Smooth muscle cell (in vitro differentiated cells): ENCODE measurements at regions not wholly inside any gene's neighbourhood (a gene's known extent, or its start where the extent isn't known, plus 50 kb on each side); places are given as distances from the start of the nearest gene placed in this dataset.

ENCODE experiments used
- DNase-seq: peaks from one replicate; lab custom pipeline; 2025; ENCODE audit not compliant: unreplicated experiment; lab: John Stamatoyannopoulos, UW
- H2AFZ ChIP-seq: fragments of 200-600 bp; sonication (generic); 2 replicates; pipeline ENCODE4 v1.6.0; 2016; ENCODE audit warnings: antibody characterized with exemption, low read depth, mild to moderate bottlenecking
- H3F3A ChIP-seq: fragments of 200-600 bp; sonication (generic); 2 replicates; pipeline ENCODE4 v1.6.0; 2017; ENCODE audit warnings: antibody characterized with exemption, low read depth
- H3K27ac ChIP-seq: fragments of 200-600 bp; sonication (generic); 2 replicates; pipeline ENCODE4 v1.5.1; 2016; ENCODE audit warnings: low read depth, mild to moderate bottlenecking
- H3K27me3 ChIP-seq: fragments of 200-600 bp; sonication (generic); 2 replicates; pipeline ENCODE4 v1.6.1; 2016; ENCODE audit warnings: low read depth, mild to moderate bottlenecking
- H3K36me3 ChIP-seq: fragments of 200-600 bp; sonication (generic); 2 replicates; pipeline ENCODE4 v1.5.1; 2016; ENCODE audit warnings: low read depth
- H3K4me1 ChIP-seq: fragments of 200-600 bp; sonication (generic); 2 replicates; pipeline ENCODE4 v1.5.1; 2016; ENCODE audit warnings: low read depth
- H3K4me2 ChIP-seq: fragments of 200-600 bp; sonication (generic); 2 replicates; pipeline ENCODE4 v1.6.0; 2016; ENCODE audit warnings: mild to moderate bottlenecking
- H3K4me3 ChIP-seq: fragments of 200-600 bp; sonication (generic); 2 replicates; pipeline ENCODE4 v1.5.1; 2016; ENCODE audit warnings: mild to moderate bottlenecking
- H3K79me2 ChIP-seq: fragments of 200-600 bp; sonication (generic); 2 replicates; pipeline ENCODE4 v1.6.0; 2016; ENCODE audit warnings: low read depth, mild to moderate bottlenecking
- H3K9ac ChIP-seq: fragments of 200-600 bp; sonication (generic); 2 replicates; pipeline ENCODE4 v1.6.0; 2016; ENCODE audit warnings: low read depth
- H3K9me3 ChIP-seq: fragments of 200-600 bp; sonication (generic); replicated peaks from 2 replicates; pipeline ENCODE4 v1.5.1; 2016; ENCODE audit warnings: low read depth
- H4K20me1 ChIP-seq: fragments of 200-600 bp; sonication (generic); 2 replicates; pipeline ENCODE4 v1.6.0; 2016; ENCODE audit warnings: low read depth
- WGBS: methylation state at CpG from one replicate; pipeline ENCODE4 v1.1.7; 2016; ENCODE audit warnings: low lambda C conversion rate; 5-methylcytosine and 5-hydroxymethylcytosine counted together
- TF ChIP-seq, protein P1 (sequence below): fragments of 200-600 bp; sonication (generic); IDR thresholded peaks from 2 replicates; pipeline ENCODE4 v1.5.1; 2017; ENCODE audit warnings: borderline replicate concordance, mild to moderate bottlenecking, antibody characterized with exemption; ENCODE audit not compliant: insufficient read depth, poor library complexity, severe bottlenecking

DNA sequence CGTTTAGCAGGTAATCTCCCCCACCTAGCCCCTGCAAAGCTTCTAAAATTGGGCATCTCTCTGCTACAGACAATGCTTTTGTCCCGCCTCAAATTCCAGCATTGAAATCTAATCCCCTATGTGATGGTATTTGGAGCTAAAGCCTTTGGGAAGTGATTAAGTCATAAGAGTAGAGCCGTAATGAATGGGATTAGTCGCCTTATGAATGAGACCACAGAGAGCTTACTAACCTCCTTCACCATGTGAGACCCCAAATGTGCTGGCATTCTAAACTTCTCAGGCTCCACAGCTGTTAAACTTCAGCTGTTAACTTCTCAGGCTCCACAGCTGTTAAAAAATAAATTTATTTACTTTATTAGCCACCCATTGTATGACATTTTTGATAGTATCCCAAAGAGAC, 374.2 kb upstream of the BCHE start:
- TF ChIP-seq, protein P1, sequence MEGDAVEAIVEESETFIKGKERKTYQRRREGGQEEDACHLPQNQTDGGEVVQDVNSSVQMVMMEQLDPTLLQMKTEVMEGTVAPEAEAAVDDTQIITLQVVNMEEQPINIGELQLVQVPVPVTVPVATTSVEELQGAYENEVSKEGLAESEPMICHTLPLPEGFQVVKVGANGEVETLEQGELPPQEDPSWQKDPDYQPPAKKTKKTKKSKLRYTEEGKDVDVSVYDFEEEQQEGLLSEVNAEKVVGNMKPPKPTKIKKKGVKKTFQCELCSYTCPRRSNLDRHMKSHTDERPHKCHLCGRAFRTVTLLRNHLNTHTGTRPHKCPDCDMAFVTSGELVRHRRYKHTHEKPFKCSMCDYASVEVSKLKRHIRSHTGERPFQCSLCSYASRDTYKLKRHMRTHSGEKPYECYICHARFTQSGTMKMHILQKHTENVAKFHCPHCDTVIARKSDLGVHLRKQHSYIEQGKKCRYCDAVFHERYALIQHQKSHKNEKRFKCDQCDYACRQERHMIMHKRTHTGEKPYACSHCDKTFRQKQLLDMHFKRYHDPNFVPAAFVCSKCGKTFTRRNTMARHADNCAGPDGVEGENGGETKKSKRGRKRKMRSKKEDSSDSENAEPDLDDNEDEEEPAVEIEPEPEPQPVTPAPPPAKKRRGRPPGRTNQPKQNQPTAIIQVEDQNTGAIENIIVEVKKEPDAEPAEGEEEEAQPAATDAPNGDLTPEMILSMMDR = no peak
- 62% methylated on average over 4 of the region's 4 CpGs for WGBS
- Histone ChIP-seq H3K36me3 (no peaks in the 10 kb centered on the region), H3K27ac (no peak overlapping the region), H3K4me1 (peaks cover 12% of the 10 kb centered on the region), H2AFZ (no peak overlapping the region), H3K4me2 (no peak overlapping the region), H3K79me2 (no peaks in the 10 kb centered on the region), H3K9me3 (no peaks in the 10 kb centered on the region), H3K27me3 (no peaks in the 10 kb centered on the region), H4K20me1 (no peaks in the 10 kb centered on the region), H3F3A (no peaks in the 10 kb centered on the region), H3K4me3 (no peak overlapping the region), H3K9ac (no peak overlapping the region)
- no peak for DNase-seq

DNA sequence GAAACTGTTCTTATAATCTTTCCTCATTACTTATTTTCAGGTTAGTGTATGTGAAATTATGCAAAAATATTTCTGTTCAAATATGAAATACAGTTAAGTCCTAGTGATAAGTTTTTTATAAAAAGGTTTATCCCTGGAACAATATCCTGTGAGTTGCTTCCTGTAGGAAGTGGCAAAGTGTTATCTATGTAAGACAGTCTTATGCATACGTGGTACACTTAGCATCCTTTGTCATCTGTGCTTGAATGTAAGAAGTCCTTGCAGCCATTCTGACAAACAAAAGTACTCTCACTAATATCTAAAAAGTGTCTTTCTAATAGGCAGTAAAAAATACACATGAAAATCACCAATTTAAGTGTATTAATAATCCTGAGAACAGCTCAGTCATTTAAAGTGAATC, 372.5 kb upstream of the BCHE start:
- no peak overlapping the region for H3K4me2 ChIP-seq
- no peaks in the 10 kb centered on the region for H3K27me3 ChIP-seq
- H3K36me3 ChIP-seq = no peaks in the 10 kb centered on the region
- TF ChIP-seq, protein P1 = no peak
- H3K9me3 ChIP-seq = no peaks in the 10 kb centered on the region
- no peak overlapping the region for H3K9ac ChIP-seq
- DNase-seq = no peak
- H3F3A ChIP-seq = no peaks in the 10 kb centered on the region
- no peak overlapping the region for H3K27ac ChIP-seq
- 61% methylated on average over 1 of the region's 1 CpG for WGBS
- peaks cover 12% of the 10 kb centered on the region for H3K4me1 ChIP-seq
- H3K79me2 ChIP-seq = no peaks in the 10 kb centered on the region
- H4K20me1 ChIP-seq = no peaks in the 10 kb centered on the region
- no peak overlapping the region for H3K4me3 ChIP-seq
- H2AFZ ChIP-seq = no peak overlapping the region

DNA sequence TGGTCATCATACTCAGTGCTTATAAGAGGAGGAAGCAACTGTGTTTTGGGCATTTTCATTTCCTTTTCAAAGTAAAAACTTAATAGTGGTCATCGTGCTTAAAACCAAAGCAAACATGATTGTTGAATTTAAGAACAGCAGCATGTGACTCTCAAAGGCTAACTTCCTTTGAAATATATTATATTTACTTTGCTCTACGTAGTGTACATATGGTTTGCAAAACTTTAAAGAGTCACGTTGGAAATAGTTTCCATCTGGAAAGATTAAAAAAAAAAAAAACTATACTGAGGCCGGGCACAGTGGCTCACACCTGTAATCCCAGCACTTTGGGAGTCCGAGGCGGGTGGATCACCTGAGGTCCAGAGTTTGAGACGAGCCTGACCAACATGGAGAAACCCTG, 367.9 kb upstream of the BCHE start:
- H3K27me3 ChIP-seq = no peaks in the 10 kb centered on the region
- H3K9me3 ChIP-seq = no peaks in the 10 kb centered on the region
- no peaks in the 10 kb centered on the region for H3K79me2 ChIP-seq
- H3K27ac ChIP-seq = no peak overlapping the region
- no peaks in the 10 kb centered on the region for H3K4me1 ChIP-seq
- H3K36me3 ChIP-seq = no peaks in the 10 kb centered on the region
- no peaks in the 10 kb centered on the region for H4K20me1 ChIP-seq
- WGBS = 74% methylated on average over 7 of the region's 7 CpGs
- no peak overlapping the region for H3K4me2 ChIP-seq
- H3F3A ChIP-seq = no peaks in the 10 kb centered on the region
- H3K4me3 ChIP-seq = no peak overlapping the region
- TF ChIP-seq, protein P1 = no peak
- no peak for DNase-seq
- no peak overlapping the region for H3K9ac ChIP-seq
- no peak overlapping the region for H2AFZ ChIP-seq

DNA sequence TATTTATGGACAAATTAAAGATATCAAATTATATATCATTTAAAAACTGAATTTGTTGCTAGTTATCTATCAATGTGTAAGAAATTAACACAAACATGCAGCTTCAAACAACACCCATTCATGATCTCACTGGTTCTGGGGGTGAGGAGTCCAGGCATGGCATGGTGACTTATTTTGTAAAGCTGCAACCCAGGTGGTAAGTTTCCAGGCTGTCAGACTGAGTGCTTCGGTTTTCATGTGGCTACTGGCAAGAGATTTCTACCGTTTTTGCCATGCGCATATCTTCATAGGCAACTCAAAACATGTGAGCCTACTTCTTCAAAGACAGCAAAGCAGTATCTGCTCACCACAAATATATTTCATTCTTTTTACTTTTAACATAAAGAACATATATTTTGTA, 364.3 kb upstream of the BCHE start:
- no peaks in the 10 kb centered on the region for H3K9me3 ChIP-seq
- no peak overlapping the region for H3K9ac ChIP-seq
- H3K27ac ChIP-seq = no peak overlapping the region
- 79% methylated on average over 3 of the region's 3 CpGs for WGBS
- H3K4me2 ChIP-seq = no peak overlapping the region
- H3K4me3 ChIP-seq = no peak overlapping the region
- no peaks in the 10 kb centered on the region for H3K27me3 ChIP-seq
- no peak for DNase-seq
- H3K4me1 ChIP-seq = no peaks in the 10 kb centered on the region
- H3K36me3 ChIP-seq = no peaks in the 10 kb centered on the region
- H3F3A ChIP-seq = no peaks in the 10 kb centered on the region
- no peaks in the 10 kb centered on the region for H3K79me2 ChIP-seq
- H4K20me1 ChIP-seq = no peaks in the 10 kb centered on the region
- TF ChIP-seq, protein P1 = no peak
- H2AFZ ChIP-seq = no peak overlapping the region
